Dedifferentiated amniotic fluid mesenchymal stem cell (primary cell): ENCODE measurements at regions not wholly inside any gene's neighbourhood (a gene's known extent, or its start where the extent isn't known, plus 50 kb on each side); places are given as distances from the start of the nearest gene placed in this dataset.

Experiments
- DNase-seq: peaks from one replicate; pipeline ENCODE4 v3.0.0-alpha.2; 2016; ENCODE audit errors: extremely low spot score

DNA sequence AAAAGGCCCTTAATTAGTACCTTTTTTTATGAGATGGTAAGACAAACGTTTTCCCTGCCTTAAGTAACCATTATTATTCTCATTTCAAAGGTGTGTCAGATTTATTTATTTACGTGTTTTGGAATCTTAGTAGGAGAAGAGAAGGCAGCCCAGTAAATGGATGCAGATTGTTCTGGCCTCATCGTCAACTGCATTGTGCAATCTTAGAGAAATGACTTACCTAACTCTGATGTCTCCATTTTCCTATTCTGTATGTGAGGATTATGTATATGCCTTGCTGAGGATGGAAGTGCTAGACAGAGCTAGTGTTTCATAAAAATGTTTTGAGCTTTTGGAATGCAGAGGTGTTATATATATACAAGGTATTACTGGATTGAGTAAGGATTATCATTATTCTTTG, 97.0 kb upstream of the JAG1 start:
- DNase-seq = no peak

DNA sequence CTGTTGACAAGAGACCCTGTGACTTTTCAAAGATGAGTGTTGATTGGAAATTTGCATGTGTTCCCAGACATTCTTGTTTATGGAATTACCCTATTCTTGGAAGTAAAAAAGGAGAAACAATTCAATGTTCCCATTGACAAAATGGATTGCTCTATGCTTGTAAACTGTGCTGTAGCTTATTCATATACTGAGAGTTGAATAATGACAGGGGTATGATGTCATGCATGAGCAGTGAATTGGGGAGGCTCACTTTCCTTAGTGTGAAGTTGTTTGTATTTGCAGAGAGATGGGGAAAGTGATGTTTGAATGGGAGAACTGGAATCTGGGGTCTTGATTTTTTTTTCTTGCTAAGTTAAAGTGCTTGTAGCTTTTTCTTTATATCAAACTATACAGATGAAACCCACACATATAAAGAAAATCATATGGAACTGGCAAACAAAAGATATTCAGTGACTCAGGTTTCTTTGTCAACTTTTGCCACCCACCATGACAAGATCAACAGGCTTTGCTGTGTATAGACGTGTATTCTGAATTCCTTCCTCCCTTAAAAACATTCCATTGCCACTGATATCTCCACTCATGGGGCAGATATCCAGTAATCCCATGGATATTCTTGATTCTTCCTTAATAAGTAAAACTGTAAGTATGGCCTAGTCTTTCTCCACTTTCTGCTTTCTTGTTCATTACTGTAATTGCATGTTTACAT, 97.8 kb upstream of the JAG1 start:
- no peak for DNase-seq

GRCh38 chr20:10774357-10774943, 100.7 kb upstream of the JAG1 start:
- no peak for DNase-seq

DNA sequence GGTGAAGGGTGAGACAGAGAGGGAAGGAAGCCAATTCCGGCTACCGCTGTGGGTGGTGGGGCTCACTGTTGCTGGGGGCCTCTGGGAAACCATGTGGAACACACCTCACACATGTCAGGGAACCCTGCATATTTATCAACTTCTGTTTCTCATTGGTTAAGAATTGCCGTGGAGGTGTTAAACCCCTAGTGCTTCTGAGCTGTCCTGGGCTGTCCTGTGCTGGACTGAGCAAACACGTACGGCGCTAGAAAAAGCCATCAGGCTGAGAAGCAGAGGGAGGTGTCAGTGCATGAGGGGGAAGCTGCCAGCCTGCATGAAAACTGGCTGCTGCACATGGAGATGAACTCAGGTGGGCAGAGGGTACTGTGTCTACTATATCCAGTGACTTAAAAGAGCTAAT, 103.9 kb upstream of the JAG1 start:
- DNase-seq = no peak

- no peak for DNase-seq
Observed at GRCh38 chr20:10779911-10780310, 106.1 kb upstream of the JAG1 start.

DNA sequence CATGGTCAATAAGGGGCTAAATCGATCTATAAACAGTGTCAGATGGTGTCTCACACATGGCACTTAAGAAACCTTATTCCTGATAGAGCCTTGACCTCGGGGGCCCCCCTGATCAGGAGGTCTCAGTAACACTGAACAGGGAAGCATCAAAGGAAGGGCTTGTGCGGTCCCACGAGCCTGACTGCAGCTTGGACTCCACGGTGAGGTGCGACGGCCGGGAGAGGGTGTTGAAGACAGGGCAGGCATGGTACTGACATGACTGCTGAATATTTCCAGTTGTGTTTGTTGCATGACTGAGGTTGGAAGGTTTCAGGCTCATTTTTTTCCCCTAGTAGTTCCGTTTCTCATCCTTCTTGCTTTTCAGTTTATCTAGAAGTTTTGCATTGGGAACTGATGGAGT, 107.1 kb upstream of the JAG1 start:
- no peak for DNase-seq

DNA sequence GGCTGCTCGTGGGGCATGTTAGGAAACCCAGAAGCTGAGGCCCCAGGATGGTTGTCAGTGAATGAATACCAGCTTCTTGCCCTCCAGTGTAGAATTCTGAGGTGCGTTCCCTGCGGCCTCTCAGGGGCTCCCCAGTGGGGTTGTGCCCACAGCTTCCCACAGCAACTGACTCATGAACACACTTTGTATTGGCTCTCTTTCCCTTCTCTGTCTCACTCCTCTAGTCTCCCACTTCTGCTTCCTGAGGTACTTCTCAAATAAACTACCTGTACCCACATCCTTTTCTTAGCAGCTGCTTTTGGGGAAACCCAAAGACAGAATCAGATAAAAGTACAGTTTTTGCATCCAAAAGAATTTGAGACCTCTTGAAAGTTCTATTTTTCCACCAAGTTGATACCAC, 107.7 kb upstream of the JAG1 start:
- DNase-seq = no peak

DNA sequence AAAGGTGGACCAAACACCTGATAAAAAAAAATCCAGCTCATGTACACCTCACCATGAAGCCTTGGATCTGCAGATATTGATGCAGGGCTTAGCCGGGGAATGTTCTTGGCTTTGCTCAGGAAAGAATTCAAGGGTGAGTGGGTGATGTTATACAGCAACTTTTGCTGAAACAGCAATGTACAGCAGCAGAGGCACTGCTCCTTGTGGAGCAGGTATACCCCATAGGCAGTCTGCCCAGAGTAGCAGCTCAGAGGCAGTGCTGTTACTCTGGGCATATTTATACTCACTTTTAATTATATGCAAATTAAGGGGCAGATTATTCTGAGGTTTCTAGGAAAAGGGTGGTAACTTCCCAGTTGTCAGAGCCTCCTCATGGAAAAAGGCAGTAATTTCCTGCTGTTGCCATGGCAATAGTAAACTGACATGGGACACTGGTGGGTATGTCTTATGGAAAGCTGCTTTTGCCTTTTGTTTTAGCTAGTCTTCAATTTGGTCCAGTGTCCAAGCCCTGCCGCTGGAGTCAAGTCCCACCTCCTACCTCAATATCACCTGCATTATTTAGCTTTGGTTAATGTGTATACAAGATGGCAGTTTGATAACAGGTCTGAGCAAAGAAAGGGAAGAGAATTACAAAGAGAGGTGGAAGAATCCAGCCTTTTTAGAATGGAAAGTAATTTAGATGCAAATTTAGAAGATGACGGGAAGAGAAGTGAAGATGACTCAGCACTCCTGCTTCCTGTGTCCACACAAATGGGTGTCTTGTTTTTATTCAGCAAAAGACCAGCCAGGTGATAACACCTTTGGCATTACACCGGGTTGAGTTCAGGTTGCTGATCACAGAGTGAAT, 110.1 kb upstream of the JAG1 start:
- DNase-seq = no peak

- DNase-seq = no peak
Observed at GRCh38 chr20:10784554-10785183, 110.9 kb upstream of the JAG1 start.

GRCh38 chr20:10786678-10787077, 112.9 kb upstream of the JAG1 start:
- DNase-seq = no peak

DNA sequence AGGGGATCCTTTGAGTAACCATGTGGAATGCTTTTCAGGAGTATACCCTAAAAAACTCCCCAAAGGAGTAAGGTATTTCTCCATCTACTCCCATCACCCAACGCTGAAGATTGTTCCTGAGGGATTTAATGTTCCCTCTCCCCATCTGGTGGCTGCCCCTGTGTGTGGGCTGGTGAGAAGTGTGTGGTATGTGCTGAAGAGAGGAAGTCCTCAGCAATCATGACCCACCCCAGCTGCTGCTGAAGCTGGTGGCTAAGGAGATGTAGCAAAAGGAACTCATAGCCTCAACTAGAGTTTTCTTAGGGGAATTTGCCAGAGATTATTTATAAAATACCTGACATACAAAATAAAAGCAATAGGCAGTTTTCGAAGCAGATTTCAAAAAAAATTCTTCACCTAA, 114.3 kb upstream of the JAG1 start:
- no peak for DNase-seq

DNA sequence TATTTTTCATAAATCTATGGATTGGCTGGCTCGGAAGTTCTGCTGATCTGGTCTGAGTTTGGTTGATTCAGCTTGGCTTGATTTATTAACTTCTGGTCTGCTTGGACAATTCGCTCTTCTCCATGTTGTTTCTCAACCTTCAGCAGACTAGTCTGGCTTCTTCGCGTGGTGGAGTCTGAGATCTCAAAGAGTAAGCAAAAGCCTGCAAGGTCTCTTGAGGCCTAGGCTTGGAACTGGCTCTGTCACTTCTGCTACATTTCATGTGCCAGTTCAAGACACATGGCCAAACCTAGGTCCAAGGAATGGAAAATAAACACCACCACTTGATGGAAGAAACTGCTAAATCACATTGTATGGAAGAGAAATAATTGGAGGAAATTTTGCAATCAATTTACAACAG, 115.1 kb upstream of the JAG1 start:
- DNase-seq = no peak

DNA sequence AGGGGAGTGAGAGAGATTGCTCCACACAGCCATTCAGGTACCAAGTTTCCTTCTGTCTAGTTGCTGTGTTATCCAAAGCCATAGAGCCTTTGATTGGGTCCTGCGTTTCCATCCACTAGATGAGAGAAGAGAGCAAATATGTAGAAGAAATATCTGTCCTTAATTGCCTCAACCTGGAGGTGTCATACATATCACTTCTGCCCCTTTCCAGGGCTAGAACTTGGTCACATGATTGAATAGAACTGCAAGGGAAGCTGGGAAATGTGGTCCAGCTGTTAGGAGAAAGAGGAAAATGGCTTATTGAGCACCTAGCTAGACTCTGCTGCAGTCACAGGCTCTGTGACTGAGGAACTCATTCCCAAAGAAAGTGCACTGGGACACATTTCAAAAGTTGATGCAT, 115.6 kb upstream of the JAG1 start:
- DNase-seq = no peak

DNA sequence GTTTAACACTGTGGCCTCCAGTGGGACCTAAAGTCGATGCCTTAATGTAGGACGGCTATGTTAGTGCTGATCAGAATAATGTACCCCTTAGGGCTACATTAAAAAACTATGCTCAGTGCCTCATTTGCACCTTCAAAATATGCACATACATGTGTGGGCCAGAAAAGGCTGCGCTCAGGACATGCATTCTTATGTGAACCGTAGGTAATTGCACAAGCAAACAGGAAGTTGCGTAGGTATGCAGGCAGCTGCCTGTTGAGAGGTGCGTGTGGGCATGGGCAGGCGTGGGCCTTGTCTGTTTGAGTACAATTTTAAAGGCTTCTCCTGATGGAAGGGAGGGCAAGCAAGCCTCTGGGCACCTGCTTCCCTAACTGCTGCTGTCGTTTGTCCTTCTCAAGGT, 116.2 kb upstream of the JAG1 start:
- DNase-seq = no peak

DNA sequence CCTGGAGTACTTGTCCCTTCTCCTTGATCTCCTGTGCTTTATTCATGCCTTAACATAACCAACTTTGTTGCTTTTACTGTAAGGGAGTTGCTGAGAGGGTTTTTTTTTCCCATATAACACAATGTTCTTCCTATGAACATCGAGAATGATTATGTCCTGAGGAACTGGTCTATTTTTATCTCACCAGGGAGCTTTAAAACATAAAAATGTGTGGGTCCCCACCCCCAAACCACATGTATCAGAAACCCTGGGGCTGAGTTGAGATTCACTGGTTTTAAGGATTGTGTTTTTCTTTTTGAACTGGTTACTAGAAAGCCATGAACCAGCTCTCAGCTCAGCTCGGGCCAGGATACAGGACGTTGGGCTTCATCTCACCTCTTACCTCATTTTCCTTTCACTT, 118.5 kb upstream of the JAG1 start:
- no peak for DNase-seq

DNA sequence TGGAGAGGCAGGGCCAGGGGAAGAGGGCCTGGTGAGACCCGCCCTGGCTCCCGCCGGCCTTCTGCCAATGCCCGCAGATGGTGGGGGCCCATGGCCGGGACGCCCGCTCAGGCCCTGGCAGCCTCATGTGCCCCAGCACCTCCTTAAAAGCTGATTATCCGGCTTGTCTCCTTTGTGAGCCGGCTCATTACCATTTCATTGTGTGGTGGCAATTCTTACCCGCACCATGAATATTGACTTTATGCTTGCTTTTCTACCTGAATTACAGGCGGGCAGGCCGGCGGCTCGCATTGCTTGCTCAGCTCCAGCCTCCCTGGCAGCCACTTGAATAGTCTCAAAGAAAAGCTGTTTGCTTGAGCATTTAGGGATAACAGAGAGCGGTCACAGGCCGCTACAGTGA, 120.0 kb upstream of the JAG1 start:
- DNase-seq = no peak

DNA sequence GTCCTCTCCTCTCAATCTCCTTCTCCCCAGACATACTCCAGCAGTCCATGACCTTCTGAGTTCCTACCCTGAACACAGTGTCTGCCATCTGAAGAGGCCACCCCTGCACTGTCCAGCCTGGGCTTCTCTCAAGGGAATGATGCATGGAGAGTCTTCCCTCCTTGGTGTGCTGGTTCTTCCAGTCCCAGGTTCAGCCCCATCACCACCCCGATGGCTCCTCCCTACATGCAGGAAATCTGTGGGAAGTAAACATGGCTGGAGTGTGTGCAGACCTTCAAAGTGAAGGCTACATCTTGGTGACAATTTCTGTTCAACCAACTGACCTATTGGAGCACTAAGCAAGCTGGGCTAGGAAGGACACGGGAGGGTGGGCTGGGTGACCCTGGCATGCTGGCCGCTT, 121.0 kb upstream of the JAG1 start:
- no peak for DNase-seq

GRCh38 chr20:10795286-10796026, 121.7 kb upstream of the JAG1 start:
- DNase-seq = no peak

GRCh38 chr20:10798811-10799210, 125.0 kb upstream of the JAG1 start:
- DNase-seq = no peak

DNA sequence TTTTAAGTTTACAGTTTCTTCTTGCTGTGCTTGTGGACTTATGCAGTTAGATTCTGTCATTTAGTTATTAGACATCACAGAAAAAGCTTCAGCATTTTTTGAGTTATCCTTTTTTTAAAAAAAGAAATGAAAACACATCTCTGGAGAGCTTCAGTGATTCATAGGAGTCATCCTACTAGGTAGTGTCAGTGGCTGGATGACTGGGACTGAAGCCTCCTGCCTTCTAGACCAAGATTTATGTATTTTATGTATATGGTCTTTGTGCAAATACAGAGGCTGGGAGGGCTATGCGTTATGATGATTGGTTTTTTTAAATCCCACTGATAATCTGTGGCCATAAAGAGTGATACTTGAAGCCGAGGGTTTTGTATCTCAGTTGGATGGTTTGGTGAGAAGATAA, 125.9 kb upstream of the JAG1 start:
- DNase-seq = no peak

DNA sequence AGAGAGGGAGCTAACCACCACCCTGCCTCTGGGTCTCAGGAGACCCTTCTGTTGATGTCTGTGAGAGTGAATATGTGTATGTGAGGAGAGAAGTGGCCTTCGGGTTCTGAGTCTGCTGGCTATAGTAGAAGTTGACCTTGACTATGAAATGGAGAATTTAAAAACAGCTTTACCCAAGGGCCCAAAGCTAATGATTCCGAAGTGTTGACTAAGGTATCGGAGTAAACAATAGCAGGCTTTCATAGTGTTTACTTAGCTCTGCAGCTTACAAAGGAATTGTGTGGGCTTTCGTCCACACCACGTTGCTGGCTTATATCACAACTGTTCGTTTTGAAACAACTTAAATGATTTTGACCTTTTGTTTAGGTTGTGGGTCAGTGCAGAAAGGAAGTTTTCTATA, 126.5 kb upstream of the JAG1 start:
- no peak for DNase-seq

DNA sequence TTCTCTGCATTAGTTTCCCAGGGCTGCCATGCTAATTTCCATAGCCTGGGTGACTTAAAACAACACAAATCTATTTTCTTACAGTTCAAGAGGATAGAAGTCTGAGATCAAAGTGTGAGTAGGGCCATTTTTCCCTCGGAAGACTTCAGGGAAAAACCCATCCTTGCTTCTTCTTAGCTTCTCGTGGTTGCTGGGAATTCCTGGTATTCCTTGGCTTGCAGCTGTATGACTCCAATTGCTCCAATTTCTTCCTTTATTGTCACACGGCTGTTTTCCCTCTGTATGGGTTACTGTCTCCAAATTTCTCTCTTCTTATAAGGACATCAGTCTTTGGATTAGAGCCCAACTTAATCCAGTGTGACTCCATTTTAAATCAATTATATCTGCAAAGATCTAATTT, 128.4 kb upstream of the JAG1 start:
- DNase-seq = no peak
